Amygdala (tissue), 56 donors: ENCODE measurements at regions not wholly inside any gene's neighbourhood (a gene's known extent, or its start where the extent isn't known, plus 50 kb on each side); places are given as distances from the start of the nearest gene placed in this dataset.
A peak's percentile ranks its signal among the peaks of the same experiment; 100 is the strongest.
"Not testable (repeated sequence)": the region's sequence is repeated elsewhere in the genome, so short reads cannot be mapped to it uniquely, and the experiment has no call there.

ENCODE experiments used
- DNase-seq, 56 donors: peaks; one replicate each; lab custom pipeline; 2025; lab: John Stamatoyannopoulos, UW

GRCh38 chr11:126149759-126150625 is 61.5 kb downstream of the RPUSD4 start:
- DNase-seq: no peak

DNA sequence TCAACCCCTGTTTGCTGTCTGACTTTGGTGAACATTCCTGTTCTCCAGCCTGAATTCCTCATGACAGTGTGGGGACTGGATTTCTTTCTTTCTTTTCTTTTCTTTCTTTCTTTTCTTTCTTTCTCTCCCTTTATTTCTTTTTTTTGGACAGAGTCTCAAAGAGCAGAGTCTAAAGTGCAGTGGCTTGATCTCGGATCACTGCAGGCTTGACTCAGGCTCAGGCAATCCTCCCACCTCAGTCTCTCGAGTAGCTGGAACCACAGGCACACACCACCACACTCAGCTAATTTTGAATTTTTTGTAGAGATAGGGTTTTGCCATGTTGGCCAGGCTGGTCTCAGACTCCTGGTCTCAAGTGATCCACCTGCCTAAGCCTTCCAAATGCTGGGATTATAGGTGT is 63.1 kb downstream of the RPUSD4 start:
- DNase-seq: no peak

- DNase-seq: no peak
These were observed 64.0 kb downstream of the RPUSD4 start for GRCh38 chr11:126147208-126148111.

DNA sequence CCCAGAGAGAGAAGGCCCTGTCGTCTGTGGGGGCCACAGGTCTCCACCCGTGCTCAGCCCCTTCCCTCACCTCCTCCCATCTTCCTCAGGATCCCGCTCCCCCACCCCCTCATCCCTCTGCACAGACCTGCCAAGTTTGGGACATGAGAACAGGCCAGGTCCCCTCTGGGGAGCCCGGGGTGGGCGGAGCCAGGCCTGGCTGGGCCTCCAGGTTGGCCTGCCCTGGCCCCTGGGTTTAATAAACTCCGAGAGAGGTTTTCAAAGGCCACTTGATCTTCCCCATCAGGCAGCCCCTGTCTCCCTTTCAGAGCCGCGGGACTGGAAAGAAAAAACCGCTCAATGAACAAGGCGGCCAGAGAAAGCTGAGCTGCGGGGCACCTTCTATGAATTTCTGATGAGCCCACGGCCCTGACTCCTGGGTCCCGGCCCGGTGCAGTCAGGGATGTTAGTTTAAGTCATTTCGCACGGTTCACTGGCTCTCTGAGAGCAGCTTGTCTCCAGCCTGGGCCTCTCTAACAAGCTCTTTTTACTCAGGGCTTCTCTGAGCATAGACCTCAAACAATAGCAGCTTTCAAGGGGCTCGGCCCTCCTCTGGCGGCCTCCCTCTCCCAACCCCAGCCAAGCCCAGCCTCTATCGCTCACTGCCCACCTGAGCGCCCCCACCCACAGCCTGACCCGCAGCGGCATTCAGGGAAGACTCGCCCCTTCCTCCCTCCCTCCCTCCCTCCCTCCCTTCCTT is 64.8 kb downstream of the RPUSD4 start:
- DNase-seq: peak in 39 of 56 donors; percentile 4 to 77 (median 27)

DNA sequence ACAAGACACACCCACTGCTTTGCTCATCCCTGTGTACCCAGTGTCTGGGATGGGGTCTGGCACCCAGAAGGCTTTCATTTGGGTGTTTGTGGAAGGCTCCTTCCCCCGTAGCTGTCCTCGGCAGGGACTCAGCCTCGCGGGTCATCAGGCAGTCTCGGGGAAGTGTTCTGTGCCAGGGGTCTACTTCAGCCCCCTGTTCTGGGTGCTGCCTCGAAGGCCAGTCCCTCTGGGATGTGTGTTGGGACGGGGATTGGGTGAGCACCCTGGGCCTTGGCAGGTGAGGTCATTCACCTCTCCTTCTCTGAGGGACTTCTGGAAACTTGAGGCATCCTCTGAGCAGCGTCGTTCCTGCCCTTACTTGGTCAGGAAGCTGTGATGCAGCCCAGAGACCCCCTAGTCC is 65.5 kb downstream of the RPUSD4 start:
- no peak for DNase-seq

- DNase-seq: not testable (repeated sequence)
These were observed 68.0 kb downstream of the RPUSD4 start for GRCh38 chr11:126143491-126143890.

GRCh38 chr11:126140926-126141280 is 70.5 kb downstream of the RPUSD4 start:
- DNase-seq: peak in 5 of 56 donors; percentile 10 to 36 (median 25)

- no peak for DNase-seq
These were observed 71.1 kb downstream of the RPUSD4 start for GRCh38 chr11:126140201-126140925.

DNA sequence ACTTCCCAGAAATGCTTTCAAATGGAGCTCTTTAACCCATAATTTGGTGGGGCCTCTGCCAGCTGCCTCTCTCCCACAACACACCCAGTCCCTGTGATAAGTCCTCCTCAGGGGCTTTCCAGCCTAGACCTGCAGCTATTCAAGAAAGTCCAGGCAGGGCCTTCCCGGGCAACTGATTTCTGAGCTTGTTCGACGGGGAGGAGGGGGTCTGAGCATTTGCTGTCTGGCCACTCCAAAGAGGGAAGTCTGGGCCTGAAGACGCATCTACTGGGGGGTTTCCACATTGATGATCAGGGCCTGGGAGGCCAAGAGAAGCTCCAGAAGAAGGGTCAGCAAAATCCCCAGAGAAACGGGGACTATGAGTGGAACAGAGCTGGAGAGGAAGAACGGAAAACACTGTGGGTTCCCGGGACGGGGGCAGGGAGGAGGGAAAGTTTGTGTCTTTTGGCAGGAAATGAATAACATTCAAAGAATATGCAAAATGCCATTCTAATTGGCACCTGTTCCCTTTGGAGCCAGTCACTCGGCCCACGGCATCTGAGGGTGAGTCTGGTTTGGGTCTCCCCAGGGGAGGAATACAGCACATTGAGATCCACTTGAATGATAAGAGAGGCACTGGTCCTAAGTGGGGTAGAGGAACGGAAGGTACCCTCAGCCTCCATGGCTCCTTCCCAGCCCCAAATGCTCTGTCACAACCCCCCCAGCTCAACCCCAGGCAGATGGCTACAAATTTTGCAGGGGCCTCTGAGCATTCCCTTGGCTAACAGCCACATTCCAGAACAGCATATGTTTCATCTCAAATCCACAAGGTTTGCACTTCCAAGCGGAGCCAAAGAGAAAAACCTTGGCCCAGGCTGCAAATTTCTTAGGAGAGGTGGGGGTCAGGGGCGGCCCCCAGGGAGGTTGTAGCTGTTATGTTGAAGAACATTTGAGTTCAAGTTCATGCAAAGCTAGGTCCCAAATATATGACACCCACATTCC is 72.0 kb downstream of the RPUSD4 start:
- no peak for DNase-seq

GRCh38 chr11:126138636-126139035 is 72.8 kb downstream of the RPUSD4 start:
- no peak for DNase-seq

DNA sequence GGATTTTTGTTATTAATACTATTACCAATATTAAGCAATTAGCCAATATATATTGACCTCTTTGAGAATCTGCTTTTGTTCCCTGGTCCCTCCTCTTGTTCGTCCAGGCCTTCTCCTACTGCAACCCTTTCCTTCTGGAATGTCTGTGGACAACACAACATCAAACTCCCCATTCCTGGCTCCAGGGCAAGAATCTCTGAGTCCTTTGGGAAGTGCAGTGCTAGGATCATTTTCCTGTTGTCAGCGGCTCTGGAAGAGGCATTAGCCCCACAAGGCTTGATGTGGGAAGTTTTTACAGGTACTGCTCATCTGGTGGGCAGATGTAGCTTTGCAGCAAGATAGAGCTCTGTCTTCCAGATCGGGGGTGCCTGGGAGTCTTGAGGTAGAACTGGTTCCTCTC is 74.3 kb downstream of the RPUSD4 start:
- no peak for DNase-seq

DNA sequence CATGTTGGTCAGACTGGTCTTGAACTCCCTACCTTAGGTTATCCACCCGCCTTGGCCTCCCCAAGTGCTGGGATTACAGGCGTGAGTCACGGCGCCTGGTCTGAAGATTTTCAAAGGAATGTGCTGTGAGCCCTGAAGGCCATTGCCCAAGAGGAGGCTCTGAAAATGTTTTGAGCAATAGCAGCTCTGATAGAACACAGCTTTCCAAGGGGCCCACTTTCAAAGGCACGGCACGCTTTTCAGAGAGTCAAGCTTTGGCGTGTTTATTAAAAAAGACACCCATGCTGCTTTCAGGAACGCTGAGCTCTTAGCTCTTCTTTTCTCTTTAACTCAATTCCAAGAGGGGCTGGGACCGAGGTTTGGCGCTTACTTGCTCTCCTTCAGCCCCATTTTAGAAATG is 73.8 kb upstream of the CDON start:
- DNase-seq: no peak

DNA sequence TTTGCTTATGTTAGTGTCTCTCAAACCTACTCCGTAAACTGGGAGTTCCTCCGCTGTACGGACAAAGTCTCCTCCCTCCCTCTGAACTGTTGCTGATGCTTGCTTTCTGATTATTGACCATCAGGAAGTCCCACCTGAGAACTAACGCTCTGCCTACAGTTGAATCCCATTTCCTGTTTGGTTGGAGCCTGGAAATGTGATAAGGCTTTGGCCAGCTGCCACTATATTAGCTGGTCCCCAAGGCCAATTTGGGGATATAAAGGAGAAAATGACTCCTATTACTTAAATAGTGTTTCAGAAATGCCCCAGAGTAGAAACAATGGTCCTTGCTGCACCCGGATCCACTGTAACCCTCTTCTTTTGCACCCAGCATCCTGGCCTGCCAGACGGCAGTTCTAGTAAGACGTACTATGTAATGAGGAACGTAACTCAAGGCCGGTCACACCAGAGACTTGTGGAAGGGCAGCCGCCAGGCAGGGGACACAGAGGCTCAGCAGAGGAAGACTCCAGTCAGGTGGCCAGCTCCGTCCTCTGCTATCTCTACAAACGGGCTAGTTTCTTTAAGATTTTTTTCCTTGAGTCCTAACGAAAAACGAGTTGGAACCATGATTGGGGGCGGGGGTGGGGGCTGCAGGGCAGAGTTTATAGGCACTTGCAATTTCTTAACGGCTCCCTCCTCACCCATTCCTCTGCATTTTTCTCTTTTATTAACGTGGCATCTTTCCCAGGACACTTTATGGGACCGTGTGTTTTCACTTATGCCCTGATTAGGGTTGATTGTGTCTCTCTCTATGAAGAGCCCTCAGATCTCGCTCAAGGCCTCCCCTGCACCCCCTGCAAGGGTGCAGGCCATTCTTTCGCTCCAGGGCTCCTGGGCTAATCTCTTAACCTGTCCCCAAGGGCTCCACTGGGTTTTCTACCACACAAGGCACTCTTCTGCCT is 72.8 kb upstream of the CDON start:
- DNase-seq: no peak

- DNase-seq: no peak
These were observed 71.9 kb upstream of the CDON start for GRCh38 chr11:126134461-126135155.

- no peak for DNase-seq
These were observed 71.2 kb upstream of the CDON start for GRCh38 chr11:126133901-126134300.

- no peak for DNase-seq
These were observed 69.7 kb upstream of the CDON start for GRCh38 chr11:126132319-126132718.

DNA sequence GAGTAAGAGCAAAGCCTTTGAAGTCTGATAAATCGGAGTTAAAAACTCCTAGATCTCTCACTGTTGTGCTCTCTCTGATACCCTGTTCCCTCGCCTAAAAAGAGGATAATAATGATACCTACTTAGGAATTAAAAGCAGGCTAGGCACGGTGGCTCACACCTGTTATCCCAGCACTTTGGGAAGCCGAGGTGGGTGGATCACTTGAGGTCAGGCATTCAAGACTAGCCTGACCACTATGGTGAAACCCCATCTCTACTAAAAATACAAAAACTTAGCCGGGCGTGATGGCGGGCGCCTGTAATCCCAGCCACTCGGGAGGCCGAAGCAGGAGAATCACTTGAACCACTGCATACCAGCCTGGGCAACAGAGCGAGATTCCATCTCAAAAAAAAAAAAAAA is 68.1 kb upstream of the CDON start:
- DNase-seq: not testable (repeated sequence)
